ENCODE measurements at regions not wholly inside any gene's neighbourhood (a gene's known extent, or its start where the extent isn't known, plus 50 kb on each side); places are given as distances from the start of the nearest gene placed in this dataset.

DNA sequence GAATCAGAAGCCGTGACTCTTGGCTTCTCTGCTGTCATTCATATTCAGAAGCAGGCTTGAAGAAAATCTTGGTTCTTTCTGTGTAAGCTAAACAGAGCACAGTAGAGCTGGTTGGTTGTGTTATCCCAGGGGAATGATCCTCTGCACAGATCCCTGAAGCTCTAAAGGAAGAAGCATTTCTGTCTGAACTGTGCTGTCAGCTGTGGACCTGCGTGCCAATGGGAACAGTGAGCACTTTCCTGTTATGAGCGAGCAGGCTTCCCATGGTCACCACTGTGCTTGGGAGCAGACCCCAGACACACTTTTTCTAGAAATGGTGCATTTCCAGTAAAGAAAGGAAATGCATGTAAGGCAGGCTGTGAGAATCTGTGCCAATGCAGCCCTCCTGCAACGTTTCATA is 490.2 kb downstream of the EPM2A start:
- DNase-seq (ENCODE audit: low read depth) = no peak

DNA sequence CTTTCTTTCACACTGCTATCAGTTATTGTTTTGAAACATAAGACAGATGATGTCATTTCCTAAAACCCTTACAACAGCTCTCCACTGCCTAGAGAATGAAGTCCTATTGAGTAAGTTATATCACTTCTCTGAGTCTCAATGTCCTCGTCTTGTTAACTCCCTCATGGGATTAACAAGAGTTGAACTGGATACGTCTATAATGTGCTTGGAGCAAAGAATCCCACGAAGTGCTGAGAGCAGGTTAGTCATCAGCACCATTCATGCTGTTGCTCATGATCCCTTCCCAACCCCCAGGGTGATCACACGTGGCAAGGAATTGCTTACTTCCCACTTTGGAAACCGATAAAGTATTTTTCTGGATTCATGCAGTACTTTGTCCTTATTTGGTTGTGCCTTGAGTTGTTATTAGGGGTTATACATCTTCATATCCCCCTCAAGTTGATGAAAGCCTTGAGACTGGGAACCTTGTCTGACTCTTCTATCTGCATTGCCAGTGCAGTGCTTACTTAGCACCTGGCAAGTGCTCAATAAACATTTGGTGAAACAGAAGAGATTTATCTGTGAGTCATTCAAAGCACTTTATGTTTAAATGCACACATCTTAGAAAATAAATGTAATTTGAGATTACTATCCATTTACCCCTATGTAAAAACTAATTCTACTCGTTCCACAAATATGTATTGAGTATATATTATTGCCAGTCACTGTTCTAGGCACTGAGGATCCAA is 487.5 kb downstream of the EPM2A start:
- DNase-seq (ENCODE audit: low read depth) = no peak

DNA sequence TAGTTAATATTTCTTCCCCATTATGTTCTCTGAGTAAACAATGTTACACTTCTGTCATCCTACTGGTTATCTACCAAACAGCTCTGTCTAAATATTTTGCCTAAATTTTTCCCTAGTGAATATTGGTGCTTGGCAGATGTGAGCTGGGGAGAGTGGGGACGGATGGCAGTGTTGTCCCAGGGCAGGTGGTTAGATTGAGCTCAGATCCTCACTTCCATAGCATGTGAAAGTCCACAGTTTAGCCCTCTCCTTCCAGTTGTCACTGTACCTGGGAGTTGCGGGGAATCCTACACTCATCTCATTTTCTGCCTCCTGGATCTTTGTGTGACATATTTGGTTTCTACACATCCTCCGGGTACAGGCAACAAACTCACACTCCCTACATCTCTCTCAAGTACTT is 484.9 kb downstream of the EPM2A start:
- no peak for DNase-seq (ENCODE audit: low read depth)

DNA sequence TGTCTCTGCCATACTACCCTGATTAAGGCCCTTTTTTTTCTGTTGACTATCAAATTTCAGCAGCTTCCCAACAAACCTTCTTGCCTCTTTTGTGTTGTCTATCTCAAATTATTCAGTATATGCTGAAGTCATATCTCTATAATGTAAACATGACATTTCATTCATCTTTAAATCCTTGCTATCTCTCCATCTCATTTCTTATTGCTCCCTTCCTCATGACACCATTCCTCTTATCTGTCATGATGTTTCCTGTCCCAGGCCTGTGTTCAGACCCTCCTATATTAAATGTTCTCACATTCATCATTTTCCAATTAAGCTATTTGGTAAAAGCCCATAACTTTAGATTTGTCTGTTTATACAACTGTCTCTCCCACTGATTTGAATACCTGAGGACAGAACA is 482.6 kb downstream of the EPM2A start:
- DNase-seq (ENCODE audit: low read depth) = no peak

DNA sequence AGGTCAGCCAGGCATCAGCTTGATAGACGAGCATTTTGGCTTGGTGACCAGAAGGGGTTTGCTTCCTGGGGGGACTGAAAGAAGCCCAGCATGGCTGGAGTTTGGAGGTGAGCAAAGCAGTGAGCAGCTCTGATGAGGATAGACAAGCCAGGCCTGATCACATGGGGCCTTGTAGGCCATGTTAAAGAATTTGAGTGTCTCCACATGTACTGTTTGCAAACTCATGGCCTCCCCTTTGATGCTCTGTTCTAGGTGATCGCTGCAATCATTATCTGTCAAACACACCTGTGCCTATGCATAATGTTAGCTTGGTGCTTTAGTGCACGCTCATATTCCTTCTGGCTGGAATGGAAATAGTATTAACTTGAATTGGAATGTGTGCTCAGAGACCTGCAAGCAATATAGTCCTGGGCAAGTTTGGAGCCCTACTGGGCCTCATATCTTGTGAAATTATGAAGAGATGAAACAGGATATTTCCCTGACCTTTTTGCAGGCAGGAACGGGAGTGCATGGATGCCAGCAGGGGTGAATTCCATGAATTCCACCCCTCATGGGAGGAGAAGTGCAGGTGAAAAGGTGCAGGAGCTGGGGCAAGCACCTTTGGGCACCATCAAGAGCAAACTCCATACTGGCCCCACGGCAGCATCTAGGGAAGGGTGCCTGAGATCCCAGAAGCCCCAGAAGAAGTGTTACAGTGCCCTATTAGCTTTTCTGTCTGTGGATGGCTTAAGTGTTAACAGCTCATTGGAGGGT is 480.5 kb downstream of the EPM2A start:
- no peak for DNase-seq (ENCODE audit: low read depth)

DNA sequence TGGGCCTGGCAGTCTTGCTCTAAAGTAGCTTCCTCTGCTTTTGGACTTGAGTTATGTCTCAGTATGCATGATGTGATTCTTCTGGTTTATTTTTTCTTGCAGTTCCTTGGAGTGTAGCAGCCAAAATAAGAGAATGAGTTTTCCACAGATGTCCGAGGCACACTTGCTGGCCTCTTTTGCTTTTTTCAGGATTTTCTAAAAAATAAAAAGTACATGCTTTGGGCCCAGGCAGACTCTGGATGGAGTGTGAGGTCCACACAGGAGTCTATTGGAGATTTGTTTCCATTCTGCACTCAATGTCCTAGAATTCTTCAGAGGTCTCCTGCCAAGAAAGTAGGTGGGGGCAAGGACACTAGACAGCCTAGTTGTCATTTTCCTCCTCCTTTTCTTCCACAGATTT is 477.6 kb downstream of the EPM2A start:
- no peak for DNase-seq (ENCODE audit: low read depth)

DNA sequence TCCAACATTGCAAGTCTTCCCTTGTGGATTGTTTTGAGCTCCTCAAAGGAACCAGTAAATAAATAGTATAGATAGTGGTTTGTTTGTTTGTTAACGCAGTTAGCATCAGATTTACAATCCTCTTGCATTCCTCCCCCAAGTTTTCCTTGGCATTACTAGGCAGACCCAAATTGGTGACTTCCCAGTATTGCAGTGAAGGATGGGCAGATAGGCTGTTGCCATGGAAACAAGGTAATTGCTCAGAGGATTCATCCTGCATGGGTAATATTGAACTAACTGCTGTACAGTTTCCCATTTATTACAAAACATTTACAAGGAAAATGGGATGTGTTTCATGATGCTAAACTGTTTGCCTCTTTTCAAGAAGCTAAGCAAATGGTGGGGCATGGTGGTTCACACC is 477.2 kb downstream of the EPM2A start:
- DNase-seq (ENCODE audit: low read depth) = no peak

DNA sequence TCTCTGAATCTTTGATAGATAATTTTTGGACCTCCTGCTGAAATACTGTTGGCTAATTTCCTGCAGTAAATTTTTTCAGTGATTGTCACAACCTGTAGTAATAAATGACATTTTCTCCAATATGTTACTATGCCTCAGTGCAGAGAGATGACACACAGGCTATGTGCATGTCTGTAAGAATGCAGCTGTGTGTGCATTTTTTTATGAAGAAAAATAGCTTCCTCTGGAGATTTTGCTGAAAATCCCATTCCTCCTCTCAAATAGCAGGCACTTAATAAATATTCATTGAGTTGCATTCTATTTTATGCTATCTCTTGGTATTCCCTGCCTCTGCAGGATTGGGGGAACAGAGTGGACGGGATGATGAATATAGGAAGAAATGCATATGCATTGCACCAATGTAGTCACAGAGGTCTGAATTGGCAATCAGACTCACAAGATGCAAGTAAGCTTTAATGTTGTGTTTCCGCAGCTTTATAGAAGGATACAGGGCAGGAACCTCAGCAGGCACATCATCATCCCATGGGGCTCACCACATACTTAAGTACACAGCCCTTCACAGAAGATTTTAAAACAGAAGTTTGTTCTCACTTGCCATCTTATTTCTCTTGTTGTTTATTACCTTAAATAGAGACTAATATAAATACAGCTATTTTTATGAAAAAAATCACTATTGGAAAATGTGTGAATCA is 474.7 kb downstream of the EPM2A start:
- no peak for DNase-seq (ENCODE audit: low read depth)

DNA sequence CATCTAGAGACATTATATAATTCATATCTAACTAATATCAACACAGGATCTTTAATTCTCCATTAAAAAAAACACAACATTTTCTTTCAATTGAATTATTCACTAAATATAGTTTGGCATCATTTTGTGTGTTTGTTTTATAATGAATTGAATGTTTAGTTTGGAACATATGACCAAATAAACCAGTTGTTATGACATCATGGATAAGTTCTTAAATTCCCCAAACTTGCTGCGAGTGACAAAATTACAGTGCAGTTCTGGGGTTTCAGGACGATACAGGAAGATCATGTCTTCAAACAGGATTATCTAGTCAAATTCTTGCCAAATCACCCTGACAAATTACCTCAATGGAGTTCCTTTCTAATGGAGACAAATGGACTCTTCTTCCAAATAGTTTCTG is 473.6 kb downstream of the EPM2A start:
- DNase-seq (ENCODE audit: low read depth) = no peak

DNA sequence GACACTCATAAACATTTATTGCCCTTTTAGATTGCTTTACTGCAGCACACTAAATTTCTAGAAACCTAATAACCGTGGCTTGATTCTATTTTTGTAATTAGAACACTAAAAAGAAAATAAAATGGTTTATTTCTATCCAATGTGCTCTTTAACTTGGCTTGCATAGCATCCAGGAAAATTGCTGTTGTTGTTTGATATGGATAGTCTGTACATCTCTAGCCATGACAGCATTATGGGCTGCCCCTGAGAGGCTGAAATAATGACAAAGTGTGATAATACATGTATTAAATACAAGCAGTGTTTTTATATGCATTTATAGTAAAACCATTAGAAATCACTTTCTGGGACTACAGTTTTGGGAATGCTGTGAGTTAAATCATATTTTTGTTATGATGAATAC is 472.5 kb downstream of the EPM2A start:
- DNase-seq (ENCODE audit: low read depth) = no peak

DNA sequence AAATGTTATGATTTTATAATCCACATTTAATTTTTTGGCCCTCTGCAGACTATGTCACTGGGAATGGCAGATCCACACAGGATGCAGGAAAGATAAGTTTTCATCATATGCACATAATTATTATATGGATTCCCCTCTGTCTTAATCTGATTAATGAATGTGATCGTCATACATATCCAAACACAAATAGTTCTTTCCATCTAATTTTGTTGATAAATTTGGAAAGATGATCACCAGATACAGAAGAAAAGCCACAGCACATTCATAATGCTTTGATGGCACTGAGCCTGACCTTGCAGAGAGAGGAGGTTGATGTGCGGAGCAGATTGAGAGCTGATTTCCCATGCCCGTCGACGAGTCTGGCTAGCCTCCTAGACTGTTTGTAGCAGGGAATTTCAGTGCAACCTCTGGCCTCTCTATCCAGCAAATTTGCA is 471.5 kb downstream of the EPM2A start:
- DNase-seq (ENCODE audit: low read depth) = no peak

DNA sequence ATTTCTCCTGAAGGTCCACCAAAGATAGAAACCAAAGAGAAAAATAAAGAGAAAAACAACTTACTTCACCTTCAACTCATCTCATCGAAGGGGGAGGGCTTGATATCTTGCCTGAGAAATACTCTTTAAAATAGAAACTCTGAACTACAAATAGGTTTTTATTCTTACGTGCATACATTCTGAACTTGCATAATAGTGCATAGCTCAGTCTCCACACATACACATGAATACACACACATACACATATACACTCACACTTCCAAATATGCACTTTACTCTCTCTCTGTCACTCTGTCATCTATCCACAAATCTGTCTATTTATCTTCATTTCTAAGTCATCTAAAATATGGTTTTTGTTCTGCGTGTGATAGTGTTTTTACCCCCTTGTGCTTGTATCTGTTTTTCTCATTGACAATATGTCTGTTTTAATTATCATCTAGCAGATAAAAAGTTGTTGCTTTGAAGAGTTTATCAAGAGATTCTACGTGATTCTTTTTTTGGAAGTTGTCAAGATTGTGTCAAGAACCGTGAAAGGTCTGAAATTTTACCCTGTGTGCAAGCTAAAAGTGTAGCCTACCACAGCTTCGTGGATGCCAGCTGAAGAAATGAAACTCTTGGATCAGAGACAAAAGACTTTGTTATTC is 468.8 kb downstream of the EPM2A start:
- no peak for DNase-seq (ENCODE audit: low read depth)

DNA sequence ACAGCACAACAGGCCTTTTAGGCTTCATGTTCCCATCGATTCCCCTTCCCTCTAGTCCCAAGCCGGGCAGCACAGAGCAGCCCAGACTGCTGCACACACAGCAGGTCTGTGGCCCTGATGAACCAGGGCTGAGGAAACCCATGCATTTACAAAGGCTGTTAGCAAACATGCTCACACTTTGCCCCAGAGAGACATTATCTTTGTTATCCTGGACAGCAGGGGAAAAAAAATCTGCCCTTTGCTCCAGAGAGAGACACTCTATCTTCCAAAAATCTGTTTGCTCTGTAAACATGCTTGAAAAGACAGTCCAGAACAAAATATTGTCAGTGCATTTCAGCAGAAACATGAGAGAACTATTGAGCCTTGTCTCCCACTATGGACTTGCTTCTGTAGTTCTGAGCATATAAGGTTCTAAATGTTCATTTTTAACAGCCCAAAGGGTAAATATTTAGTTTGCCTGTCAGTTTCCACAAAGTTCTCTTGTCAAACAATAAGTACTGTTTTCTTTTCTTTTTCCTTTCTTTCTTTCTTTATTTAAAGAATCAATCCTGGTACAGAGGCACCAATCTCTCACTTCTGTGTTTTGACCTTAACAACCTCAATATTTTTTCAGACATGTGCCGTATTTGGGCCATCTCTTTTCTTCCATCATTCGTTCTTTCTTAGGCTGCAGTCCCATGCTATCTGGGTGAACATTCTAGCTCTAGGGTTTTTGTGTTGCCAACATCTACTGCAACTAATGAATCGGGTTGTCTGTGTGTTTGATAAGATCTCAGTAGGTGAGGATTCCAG is 468.0 kb downstream of the EPM2A start:
- DNase-seq (ENCODE audit: low read depth) = no peak

DNA sequence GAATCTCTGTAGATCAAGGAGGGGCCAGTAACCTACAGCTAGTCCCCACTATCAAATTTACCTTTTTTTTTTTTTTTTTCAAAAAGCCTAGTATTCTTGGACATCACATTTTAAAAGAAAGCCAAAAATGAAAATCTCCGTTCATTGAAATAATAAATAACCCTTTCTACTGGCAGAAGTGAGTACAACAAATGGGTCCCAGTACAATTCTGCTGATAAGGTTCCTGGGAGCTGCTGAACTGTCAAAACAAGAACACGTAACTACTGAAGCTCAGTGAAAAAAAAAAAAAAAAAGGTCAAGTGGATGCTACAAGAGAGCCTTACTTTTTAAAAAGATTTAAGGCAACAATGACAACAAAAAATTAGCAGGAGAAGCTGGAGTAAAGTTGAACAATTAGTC is 464.9 kb downstream of the EPM2A start:
- DNase-seq (ENCODE audit: low read depth) = no peak

DNA sequence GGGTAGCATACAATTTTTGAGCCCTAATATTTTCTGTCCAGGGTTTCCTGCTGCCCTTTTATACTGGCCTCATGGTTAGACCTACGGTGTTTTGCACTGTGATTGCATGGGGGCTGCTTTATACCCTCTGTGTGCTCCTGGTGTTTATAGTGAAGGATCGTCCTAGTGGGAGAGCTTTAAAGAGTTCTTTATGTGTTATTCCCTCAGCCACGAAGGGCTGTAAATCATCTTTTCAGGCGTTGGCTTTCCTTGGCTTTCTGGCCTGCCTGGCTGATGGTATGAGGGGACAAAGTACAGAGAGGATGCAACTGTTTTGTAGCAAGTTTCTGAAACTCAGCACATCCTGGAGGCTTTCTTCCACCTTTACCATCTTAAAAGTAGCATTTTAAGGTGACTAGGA is 464.3 kb downstream of the EPM2A start:
- no peak for DNase-seq (ENCODE audit: low read depth)

DNA sequence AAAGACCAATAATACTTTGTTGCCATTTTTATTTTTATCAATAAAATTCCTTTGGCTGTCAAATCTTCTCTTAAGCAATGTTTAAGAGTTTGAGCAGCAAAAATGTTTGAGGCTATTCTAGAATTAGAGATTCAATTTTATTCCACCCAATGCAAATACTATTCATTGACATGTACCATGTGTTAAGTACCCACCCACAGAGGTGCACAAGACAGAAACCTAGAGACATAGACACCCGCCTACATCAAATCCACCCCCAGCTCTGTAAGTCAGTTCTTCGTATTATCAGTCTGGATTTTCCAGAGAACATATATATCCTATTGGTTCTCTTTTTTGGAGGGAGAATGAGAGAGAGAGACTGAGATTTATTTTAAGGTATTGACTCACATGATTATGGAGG is 463.7 kb downstream of the EPM2A start:
- DNase-seq (ENCODE audit: low read depth) = no peak

DNA sequence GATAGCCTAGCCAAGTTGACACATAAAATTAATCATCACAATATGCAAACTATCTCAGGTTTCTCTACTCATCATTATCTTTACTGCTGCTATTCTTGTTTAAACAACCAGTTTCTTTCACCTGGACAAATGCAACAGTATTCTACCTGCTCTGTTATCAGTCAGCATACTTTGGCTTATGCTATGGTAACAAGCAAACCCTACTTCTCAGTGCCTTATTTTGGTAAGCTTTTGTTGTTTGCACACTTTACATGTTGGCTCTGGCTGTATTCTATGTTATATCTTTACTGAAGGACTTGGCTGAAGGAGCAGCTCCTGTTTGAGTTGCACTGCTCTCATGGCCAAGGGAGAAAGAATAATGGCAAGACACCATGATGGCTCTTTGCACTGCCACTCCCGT is 463.1 kb downstream of the EPM2A start:
- DNase-seq (ENCODE audit: low read depth) = no peak

DNA sequence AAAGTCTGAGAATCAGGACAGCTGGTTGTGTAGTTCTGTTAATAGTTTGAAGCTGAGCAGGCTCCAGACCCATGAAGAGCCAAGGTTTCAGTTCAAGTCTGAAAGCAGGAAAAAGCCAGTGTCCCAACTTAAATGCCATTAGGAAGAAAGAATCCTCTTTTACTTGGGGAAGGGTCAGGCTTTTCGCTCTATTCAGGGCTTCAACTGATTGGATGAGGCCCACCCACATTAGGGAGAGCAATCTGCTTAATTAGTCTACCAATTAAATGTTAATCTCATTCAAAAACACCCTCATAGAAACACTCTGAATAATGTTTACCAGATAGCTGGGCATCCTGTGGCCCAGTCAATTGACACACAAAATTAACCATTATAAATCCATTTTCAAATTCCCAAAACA is 462.2 kb downstream of the EPM2A start:
- no peak for DNase-seq (ENCODE audit: low read depth)

DNA sequence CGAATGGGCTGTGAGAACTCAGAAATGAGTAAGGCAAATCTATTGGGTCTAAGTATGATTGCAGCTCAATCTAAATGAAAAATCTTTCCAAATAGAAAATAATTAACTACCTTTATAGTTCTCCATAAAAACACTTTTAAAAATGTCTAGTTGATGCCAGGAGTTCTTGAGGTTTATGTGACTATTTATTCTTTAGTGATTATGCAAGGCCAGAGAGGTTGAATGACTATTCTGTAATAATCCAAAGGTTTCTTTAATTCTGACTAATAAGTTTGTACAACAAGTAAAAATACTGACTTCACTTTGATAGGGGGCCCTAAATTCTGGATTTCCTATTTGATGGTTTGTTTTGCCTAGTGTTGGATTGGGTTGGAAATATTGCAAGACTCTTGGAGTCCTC is 461.2 kb downstream of the EPM2A start:
- no peak for DNase-seq (ENCODE audit: low read depth)

DNA sequence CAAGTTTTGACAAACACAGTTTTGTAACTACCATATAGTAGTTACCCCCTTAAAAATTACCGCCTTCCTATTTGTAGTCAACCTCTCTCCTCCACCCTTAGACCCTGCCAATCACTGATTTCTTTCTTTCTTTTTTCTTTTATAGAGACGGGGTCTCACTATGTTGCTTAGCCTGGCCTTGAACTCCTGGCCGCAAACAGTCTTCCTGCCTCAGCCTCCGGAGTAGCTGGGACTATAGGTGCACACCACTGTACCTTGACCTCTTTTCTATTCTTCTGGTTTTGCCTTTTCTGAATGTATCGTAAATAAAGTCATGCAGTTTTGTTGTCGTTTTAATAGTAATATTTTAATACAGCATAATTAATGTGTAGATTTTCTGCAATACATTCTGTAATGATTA is 460.3 kb downstream of the EPM2A start:
- DNase-seq (ENCODE audit: low read depth) = no peak

DNA sequence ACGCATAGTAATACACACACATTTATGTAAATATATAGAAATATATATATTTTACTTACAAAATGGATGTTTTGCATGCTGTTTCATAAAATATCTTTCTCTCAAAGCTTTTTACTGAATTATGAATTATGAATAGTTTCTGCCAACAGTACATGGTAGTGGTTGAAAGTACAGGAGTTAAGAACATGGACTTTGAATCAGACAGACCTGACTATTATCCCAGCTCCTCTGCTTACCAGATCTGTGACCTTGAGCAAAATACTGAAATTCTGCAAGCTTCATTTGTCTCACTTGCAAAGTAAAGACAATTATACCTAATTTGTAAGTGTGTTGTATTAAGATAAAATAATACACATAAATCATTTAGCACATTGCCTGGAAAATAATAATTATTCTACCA is 459.5 kb downstream of the EPM2A start:
- no peak for DNase-seq (ENCODE audit: low read depth)

DNA sequence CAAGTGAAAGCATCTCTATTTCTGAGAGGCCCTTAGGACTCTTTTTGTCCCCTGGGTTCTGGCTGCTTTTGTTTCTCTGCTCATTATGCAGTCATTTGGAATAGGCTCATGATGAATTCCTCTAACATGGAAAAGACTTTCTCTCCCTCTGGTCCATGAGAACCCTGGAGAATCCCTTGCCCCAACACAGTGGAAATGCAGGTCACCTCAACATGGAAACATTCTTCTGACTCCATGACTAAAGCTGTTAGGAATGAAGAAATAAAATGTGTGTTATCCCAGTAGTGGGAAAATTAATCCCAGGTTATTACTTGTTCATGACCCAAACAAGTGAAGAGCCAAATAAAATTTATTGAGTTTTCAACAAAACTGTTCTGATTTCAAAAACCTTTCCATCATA is 458.6 kb downstream of the EPM2A start:
- no peak for DNase-seq (ENCODE audit: low read depth)

All from activated T-helper 9 cell treated with anti-CD3 and anti-CD28 coated beads, Interleukin-2, amount 50 U/mL, for 16 hours (primary cell).